SK-N-SH (cell line): ENCODE measurements at regions not wholly inside any gene's neighbourhood (a gene's known extent, or its start where the extent isn't known, plus 50 kb on each side); places are given as distances from the start of the nearest gene placed in this dataset.

ENCODE experiments used
- POLR2AphosphoS5 ChIP-seq: IDR thresholded peaks from 2 replicates; pipeline ENCODE4 v1.6.1; 2012; ENCODE audit warnings: low read depth, low read length
- TF ChIP-seq, protein P1 (sequence below): fragments of 200-600 bp; sonication (generic); IDR thresholded peaks from 2 replicates; pipeline ENCODE4 v1.6.1; 2017; ENCODE audit warnings: antibody characterized with exemption, mild to moderate bottlenecking, moderate library complexity

DNA sequence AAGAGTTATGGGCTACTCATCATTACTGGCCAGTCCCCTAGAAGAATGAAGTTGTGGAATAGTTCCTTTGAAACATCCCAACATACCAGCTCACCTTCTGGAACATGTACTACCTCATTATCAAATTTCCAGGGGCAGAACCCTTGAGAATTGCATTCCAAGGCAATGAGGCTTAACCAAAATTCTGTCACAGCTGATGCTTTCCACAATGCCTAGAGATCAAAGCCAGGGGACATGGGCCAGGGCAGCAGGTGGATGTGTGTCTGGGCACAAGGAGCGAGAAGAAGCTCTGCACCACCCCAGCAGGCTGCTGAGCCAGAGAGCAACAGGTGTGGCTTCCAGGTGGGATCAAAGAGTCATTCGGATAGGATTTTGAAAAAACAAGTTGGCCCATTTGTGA, 362.1 kb downstream of the EFNB2 start:
- TF ChIP-seq, protein P1, sequence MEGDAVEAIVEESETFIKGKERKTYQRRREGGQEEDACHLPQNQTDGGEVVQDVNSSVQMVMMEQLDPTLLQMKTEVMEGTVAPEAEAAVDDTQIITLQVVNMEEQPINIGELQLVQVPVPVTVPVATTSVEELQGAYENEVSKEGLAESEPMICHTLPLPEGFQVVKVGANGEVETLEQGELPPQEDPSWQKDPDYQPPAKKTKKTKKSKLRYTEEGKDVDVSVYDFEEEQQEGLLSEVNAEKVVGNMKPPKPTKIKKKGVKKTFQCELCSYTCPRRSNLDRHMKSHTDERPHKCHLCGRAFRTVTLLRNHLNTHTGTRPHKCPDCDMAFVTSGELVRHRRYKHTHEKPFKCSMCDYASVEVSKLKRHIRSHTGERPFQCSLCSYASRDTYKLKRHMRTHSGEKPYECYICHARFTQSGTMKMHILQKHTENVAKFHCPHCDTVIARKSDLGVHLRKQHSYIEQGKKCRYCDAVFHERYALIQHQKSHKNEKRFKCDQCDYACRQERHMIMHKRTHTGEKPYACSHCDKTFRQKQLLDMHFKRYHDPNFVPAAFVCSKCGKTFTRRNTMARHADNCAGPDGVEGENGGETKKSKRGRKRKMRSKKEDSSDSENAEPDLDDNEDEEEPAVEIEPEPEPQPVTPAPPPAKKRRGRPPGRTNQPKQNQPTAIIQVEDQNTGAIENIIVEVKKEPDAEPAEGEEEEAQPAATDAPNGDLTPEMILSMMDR, result no peak
- TF ChIP-seq POLR2AphosphoS5, result no peak
